HG03159 (cell line): ENCODE measurements at regions not wholly inside any gene's neighbourhood (a gene's known extent, or its start where the extent isn't known, plus 50 kb on each side); places are given as distances from the start of the nearest gene placed in this dataset.

ENCODE experiments used
- ATAC-seq: cut with Tn5 transposase; IDR thresholded peaks from one replicate; pipeline ENCODE4 v1.9.1; 2021; ENCODE audit warnings: mild to moderate bottlenecking, moderate library complexity; ENCODE audit not compliant: unreplicated experiment

- no peak for ATAC-seq
These were observed 410.6 kb upstream of the THRB start for GRCh38 chr3:24905266-24905665.

GRCh38 chr3:24907106-24907505 lies 412.5 kb upstream of the THRB start:
- ATAC-seq = no peak

GRCh38 chr3:24911076-24911475 lies 416.4 kb upstream of the THRB start:
- ATAC-seq = no peak

- ATAC-seq = no peak
These were observed 421.0 kb upstream of the THRB start for GRCh38 chr3:24915639-24916038.

GRCh38 chr3:24917908-24918307 lies 423.3 kb upstream of the THRB start:
- ATAC-seq = no peak

GRCh38 chr3:24923570-24923969 lies 428.9 kb upstream of the THRB start:
- no peak for ATAC-seq

- no peak for ATAC-seq
These were observed 434.9 kb upstream of the THRB start for GRCh38 chr3:24929521-24929920.

GRCh38 chr3:24933401-24933800 lies 438.8 kb upstream of the THRB start:
- ATAC-seq = no peak

- ATAC-seq = no peak
These were observed 441.9 kb upstream of the THRB start for GRCh38 chr3:24936574-24936973.

GRCh38 chr3:24937228-24937627 lies 442.6 kb upstream of the THRB start:
- no peak for ATAC-seq

GRCh38 chr3:24937780-24938179 lies 443.1 kb upstream of the THRB start:
- ATAC-seq = no peak

- ATAC-seq = no peak
These were observed 449.3 kb upstream of the THRB start for GRCh38 chr3:24943961-24944360.

- ATAC-seq = no peak
These were observed 450.3 kb upstream of the THRB start for GRCh38 chr3:24944805-24945520.

GRCh38 chr3:24945563-24945962 lies 450.9 kb upstream of the THRB start:
- no peak for ATAC-seq

GRCh38 chr3:24947103-24947502 lies 452.5 kb upstream of the THRB start:
- no peak for ATAC-seq

GRCh38 chr3:24951180-24951579 lies 456.5 kb upstream of the THRB start:
- ATAC-seq = no peak

- no peak for ATAC-seq
These were observed 457.7 kb upstream of the THRB start for GRCh38 chr3:24952388-24952787.

GRCh38 chr3:24953060-24953771 lies 458.6 kb upstream of the THRB start:
- no peak for ATAC-seq

- no peak for ATAC-seq
These were observed 462.0 kb upstream of the THRB start for GRCh38 chr3:24956613-24957012.

- no peak for ATAC-seq
These were observed 463.6 kb upstream of the THRB start for GRCh38 chr3:24958271-24958670.

GRCh38 chr3:24958910-24959447 lies 464.3 kb upstream of the THRB start:
- ATAC-seq = no peak
